Mucosa of gallbladder (tissue), 1 donor: ENCODE measurements at regions not wholly inside any gene's neighbourhood (a gene's known extent, or its start where the extent isn't known, plus 50 kb on each side); places are given as distances from the start of the nearest gene placed in this dataset.
"Not testable (repeated sequence)": the region's sequence is repeated elsewhere in the genome, so short reads cannot be mapped to it uniquely, and the experiment has no call there.

Source experiments
- DNase-seq: peaks from one replicate; pipeline ENCODE4 v3.0.0-alpha.2; 2020; ENCODE audit warnings: low spot score
- donor health status: DM: no; HTN: no; CAD: no.

- DNase-seq: no peak
Observed at GRCh38 chr2:149861034-149861433, 273.5 kb upstream of the MMADHC start.

GRCh38 chr2:149860276-149860921 lies 272.8 kb upstream of the MMADHC start:
- DNase-seq: peak; percentile 48

DNA sequence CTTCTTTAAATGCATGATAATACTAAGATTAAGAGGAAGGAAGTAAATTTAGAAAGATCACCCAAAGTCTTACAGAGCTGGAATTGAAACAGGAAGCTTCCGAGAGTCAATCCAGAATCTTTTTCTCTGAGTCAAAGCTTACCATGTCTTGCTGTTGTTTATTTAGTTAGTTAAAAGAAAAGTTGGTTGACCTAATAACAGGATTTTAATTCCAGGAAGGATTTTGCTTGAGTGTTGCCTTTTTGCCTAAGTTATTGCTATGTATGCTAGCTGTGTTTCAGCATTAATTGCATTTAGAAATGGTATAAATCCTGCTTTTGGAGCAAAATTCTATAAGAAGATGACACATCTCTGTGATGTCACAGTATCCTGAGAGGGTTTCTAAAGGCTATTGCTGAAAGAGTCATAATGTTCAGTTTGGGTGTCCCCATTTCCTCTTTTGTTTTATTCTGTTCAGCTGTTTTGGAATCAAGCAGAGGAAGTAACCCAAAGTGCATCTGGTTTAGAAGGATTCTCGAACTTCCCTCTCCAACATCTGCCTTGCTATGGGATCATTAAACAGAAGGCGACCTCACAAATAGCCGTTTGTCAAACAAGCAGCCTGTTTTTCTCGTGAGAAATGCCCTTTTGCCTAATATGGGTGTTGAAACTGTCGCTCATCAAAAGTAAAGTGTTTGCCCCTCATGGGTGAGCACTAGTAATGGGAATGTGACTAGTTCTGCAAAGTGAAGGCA lies 271.5 kb upstream of the MMADHC start:
- DNase-seq: no peak

GRCh38 chr2:149858216-149858615 lies 270.6 kb upstream of the MMADHC start:
- no peak for DNase-seq

DNA sequence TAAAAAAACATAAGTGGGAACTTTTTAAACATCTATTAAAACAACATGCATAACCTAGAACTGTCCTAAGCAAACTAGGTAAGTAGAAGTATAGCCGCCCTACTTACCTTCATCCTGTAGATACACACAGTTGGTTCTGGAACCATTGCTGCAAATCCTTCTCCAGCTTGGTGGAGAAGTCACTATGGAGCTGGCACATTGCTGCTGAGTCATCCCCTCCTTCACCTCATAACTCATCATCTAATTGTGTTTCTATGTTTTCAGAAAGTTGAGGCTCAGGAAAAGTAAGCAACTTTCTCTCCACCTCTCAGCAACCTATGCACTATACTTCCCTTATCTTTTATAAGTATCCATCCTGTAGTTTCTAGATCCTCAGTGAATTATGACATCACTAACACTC lies 269.8 kb upstream of the MMADHC start:
- no peak for DNase-seq

DNA sequence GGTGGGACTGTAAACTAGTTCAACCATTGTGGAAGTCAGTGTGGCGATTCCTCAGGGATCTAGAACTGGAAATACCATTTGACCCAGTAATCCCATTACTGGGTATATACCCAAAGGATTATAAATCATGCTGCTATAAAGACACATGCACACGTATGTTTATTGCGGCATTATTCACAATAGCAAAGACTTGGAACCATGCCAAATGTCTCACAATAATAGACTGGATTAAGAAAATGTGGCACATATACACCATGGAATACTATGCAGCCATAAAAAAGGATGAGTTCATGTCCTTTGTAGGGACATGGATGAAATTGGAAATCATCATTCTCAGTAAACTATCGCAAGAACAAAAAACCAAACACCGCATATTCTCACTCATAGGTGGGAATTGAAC lies 268.3 kb upstream of the MMADHC start:
- not testable (repeated sequence) for DNase-seq

DNA sequence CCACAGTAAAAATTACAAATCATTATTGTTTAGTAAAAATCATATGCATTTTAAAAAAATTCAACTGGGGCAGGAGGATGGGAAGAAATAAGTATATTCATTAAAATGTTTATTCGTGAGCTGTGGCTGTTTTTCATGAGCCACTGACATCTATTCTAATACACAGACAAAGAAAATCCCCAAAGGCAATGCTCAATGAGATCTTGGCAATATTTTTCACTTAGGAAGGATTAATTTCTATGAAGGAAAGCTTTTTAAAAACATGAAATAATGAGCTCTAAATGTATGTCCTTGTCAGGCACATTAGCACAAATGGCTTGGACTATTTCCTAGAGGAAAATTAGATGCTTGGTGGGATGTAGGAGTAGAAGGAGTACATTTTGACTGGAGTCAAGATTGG lies 262.0 kb upstream of the MMADHC start:
- DNase-seq: no peak

- no peak for DNase-seq
Observed at GRCh38 chr2:149849136-149849535, 261.6 kb upstream of the MMADHC start.

DNA sequence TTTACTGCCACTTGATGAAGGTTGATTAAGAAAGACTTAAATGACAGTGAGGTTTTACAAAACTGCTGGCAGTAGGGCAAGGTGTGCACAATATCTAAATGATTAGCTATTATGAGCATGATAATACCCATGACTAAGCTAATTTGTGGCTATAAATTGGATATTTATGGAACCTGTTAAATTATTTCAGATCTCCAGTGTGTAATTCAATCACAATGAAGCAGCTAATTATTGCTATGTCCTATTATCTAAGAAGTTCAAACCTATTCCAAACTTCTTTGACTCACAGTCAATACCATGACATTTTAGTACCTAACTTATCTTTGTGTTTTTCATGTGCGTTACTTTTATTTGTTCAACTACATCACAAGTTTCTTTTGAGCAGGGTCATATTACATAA lies 253.8 kb upstream of the MMADHC start:
- DNase-seq: no peak

- DNase-seq: no peak
Observed at GRCh38 chr2:149832324-149832723, 244.7 kb upstream of the MMADHC start.

DNA sequence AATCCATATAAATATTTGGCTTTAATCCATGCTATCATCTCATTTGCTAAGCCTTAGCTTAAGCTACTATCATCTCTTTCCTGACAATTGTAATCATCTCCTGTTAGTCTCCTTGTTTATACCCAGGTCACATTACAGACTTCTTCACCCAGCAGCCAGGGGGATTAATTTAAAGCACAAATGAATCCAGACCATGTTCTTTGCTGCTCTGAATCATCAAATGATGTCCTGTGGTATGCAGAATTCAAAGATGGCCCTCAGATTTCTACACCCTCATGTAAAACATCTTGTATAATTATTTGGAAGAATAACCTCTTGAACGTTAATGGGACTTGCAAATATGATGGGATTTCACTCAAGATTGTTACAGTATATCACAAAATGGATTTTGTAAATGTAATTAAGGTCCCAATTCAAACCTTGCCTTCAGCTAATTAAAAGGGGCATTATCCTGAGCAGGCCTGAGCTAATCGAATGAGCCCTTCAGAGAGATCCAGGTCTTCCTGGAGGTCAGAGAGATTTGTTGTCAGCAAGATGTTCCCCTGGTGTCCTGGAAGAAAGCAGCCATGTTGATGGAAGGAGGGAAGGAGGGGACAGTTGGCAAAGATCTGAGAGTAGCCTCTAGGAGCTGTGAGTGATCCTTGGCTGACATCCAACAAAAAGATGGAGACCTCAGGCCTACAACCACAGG lies 241.1 kb upstream of the MMADHC start:
- no peak for DNase-seq

DNA sequence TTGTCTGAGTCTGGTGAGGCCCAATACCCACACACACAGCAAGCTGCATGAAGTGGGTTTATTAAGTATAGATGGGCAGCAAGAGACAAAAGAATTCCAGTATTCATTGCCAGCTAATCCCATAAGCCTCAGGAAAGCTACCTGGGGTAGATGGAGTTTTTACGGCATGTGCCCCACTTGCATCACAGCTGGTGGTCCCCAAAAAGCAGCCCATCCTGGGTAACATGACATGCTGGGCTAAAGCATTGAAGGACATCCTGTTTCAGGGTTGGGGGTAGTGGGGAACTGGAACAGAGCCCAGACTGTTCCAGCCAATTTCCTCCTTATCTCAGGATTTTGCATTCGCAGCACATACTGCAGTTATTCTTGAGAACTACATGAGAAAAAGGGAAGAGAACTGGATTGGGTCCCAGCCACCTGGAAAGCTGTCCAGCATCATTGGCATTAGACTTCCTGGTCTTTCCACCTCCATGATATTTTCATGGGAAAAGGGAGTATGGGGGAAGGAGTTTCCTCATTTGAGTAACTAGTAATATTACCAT lies 240.1 kb upstream of the MMADHC start:
- DNase-seq: no peak

GRCh38 chr2:149826471-149827125 lies 239.0 kb upstream of the MMADHC start:
- no peak for DNase-seq

GRCh38 chr2:149825473-149825872 lies 237.9 kb upstream of the MMADHC start:
- DNase-seq: no peak

GRCh38 chr2:149824136-149824535 lies 236.6 kb upstream of the MMADHC start:
- DNase-seq: no peak

DNA sequence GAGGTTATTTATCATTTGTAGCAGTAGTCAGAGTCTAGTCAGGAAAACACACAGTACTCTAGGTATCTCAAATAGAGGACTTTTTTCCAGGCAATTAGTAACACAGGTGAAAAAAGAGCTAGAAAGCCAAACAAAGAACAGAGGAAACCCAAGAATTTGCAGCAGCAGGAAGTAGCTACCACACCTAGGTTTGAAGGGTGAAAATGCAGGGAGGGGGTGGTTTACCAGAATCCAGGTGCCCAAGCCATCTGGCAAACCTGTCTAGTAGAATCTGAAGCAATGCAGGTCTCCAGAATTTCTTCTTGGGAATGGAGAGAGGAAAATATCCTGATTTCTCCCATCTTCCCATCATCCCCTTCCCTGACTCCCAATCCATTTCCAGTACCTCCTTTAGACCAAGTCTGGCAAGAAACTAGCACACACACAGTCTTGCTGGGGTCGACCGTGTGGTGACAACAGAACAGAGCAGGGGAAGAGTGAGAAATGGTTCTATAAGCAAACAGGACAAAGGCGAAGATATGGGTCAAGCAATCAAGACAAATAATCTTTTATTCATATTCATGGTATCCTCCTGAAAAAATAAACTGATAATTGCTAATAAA lies 231.9 kb upstream of the MMADHC start:
- no peak for DNase-seq

- no peak for DNase-seq
Observed at GRCh38 chr2:149816756-149817551, 229.4 kb upstream of the MMADHC start.

DNA sequence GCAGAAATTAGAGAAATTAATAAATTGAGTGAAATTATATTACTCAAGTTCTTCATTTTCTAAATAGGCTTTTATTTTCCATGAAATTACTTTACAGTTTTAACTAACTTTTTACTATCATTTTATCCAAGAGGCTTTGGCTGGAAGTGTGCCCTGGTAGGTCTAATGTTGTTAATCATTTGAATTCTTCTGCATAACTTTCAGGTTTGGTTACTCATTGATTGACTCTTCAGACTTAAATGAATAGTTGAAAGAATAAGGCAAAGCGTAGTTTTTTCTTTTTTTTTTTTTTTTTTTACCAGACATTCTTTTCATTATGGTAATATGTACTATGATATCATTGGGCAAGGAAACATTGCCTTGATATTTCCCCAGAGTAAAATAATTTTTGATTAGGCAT lies 228.4 kb upstream of the MMADHC start:
- no peak for DNase-seq

DNA sequence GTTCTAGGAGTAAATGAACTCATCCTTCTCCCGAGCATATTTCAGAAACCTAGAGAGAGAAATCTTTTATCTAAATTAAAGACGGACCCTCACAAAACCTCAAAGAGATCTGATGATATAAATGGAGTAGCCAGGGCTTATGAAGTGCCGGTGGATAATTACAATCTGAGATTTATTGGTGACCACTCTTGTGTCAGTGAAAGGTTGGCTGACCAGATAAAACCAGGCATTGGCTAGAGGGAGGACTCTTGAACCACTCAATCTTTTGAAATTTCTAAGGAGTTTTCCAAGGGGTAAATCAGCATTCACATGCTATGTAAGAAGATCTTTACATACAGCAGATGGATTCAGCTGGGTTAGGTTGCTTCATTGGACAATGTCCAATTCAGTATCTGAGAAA lies 227.3 kb upstream of the MMADHC start:
- DNase-seq: no peak

- DNase-seq: no peak
Observed at GRCh38 chr2:149814049-149814448, 226.5 kb upstream of the MMADHC start.

DNA sequence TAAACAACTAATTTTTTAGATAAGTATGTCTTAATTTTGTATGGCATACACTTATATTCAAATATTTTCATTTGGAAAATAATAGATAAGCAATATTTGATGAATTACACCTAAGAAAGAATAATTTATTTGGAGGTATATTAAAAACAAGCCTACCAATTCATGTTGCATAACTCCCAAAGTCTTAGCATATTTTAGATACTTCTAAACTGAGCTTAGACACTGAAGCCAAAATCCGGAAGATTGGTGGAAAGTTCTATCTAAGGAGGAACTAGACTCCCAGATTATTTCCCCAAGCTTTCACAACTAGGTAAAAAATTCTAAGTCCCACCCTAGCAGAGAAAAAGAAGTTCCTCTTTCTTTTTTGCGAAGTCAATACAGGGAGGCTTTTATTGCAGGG lies 221.0 kb upstream of the MMADHC start:
- DNase-seq: no peak
